Neural crest cell (in vitro differentiated cells): ENCODE measurements at regions not wholly inside any gene's neighbourhood (a gene's known extent, or its start where the extent isn't known, plus 50 kb on each side); places are given as distances from the start of the nearest gene placed in this dataset.

Source experiments
- DNase-seq: peaks from one replicate; pipeline ENCODE4 v3.0.0; 2021; ENCODE audit warnings: low read depth, mixed read lengths, low spot score
- H3K27ac Mint-ChIP-seq: one replicate; pipeline ENCODE4 v1.8.0; 2021; ENCODE audit warnings: mild to moderate bottlenecking, mixed read lengths; ENCODE audit not compliant: unreplicated experiment
- H3K27me3 Mint-ChIP-seq: 2 replicates; pipeline ENCODE4 v1.8.0; 2021; ENCODE audit warnings: low read depth, mild to moderate bottlenecking, mixed read lengths
- H3K36me3 Mint-ChIP-seq: 2 replicates; pipeline ENCODE4 v1.8.0; 2021; ENCODE audit warnings: low read depth, mild to moderate bottlenecking, mixed read lengths
- H3K4me1 Mint-ChIP-seq: 2 replicates; pipeline ENCODE4 v1.8.0; 2021; ENCODE audit warnings: mixed read lengths
- H3K4me3 Mint-ChIP-seq: one replicate; pipeline ENCODE4 v1.8.0; 2021; ENCODE audit warnings: mild to moderate bottlenecking, mixed read lengths
- H3K9me3 Mint-ChIP-seq: 2 replicates; pipeline ENCODE4 v1.8.0; 2021; ENCODE audit warnings: mixed read lengths
- CTCF ChIP-seq: fragments of 200-600 bp; sonication (generic); conservative IDR thresholded peaks from 2 replicates; pipeline ENCODE4 v1.5.0; 2021; ENCODE audit warnings: antibody characterized with exemption, mild to moderate bottlenecking

- no peaks in the 10 kb centered on the region for H3K9me3 Mint-ChIP-seq
- peaks cover 9% of the 10 kb centered on the region for H3K27me3 Mint-ChIP-seq
- no peak for DNase-seq
- no peaks in the 10 kb centered on the region for H3K4me1 Mint-ChIP-seq
- no peak overlapping the region for H3K4me3 Mint-ChIP-seq
- no peak for TF ChIP-seq CTCF
- H3K27ac Mint-ChIP-seq: no peak overlapping the region
- no peaks in the 10 kb centered on the region for H3K36me3 Mint-ChIP-seq
Measured at GRCh38 chr6:169885131-169885530, 133.7 kb downstream of the ERMARD start.

- no peak overlapping the region for H3K4me3 Mint-ChIP-seq
- peaks cover 13% of the 10 kb centered on the region for H3K27me3 Mint-ChIP-seq
- no peak for DNase-seq
- peak overlapping the region; percentile 24 for H3K27ac Mint-ChIP-seq
- H3K9me3 Mint-ChIP-seq: no peaks in the 10 kb centered on the region
- H3K36me3 Mint-ChIP-seq: no peaks in the 10 kb centered on the region
- no peaks in the 10 kb centered on the region for H3K4me1 Mint-ChIP-seq
- TF ChIP-seq CTCF: no peak
Measured at GRCh38 chr6:169884158-169884557, 132.7 kb downstream of the ERMARD start.

- H3K4me1 Mint-ChIP-seq: no peaks in the 10 kb centered on the region
- no peaks in the 10 kb centered on the region for H3K36me3 Mint-ChIP-seq
- H3K27ac Mint-ChIP-seq: no peak overlapping the region
- no peak for TF ChIP-seq CTCF
- DNase-seq: no peak
- no peaks in the 10 kb centered on the region for H3K9me3 Mint-ChIP-seq
- H3K4me3 Mint-ChIP-seq: no peak overlapping the region
- H3K27me3 Mint-ChIP-seq: peaks cover 17% of the 10 kb centered on the region
Measured at GRCh38 chr6:169883316-169883715, 131.9 kb downstream of the ERMARD start.

DNA sequence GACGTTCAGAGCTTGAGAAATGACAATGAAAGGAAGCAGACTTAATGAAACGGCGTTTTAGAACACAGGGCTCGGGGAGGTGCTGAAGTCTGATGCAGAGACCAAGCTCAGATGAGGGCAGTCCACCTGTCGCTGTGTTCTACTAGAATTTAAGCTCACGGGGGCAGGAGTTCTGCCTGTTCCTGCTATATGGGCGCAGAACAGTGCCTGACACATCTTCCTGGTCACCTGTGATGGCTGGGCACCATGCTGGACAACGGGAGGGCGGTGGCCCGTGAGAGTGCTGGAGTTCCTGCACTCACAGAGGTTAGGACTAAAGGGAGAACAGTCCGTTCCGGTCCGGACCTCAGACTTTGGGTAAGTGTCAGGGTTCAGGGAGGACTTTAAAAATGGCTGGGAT lies 130.6 kb downstream of the ERMARD start:
- Mint-ChIP-seq H3K9me3 (no peaks in the 10 kb centered on the region), H3K36me3 (no peaks in the 10 kb centered on the region), H3K4me3 (no peak overlapping the region), H3K27ac (no peak overlapping the region), H3K27me3 (peaks cover 17% of the 10 kb centered on the region), H3K4me1 (no peaks in the 10 kb centered on the region)
- TF ChIP-seq CTCF: no peak
- no peak for DNase-seq

GRCh38 chr6:169881398-169881797 lies 130.0 kb downstream of the ERMARD start:
- Mint-ChIP-seq H3K9me3 (no peaks in the 10 kb centered on the region), H3K27ac (no peak overlapping the region), H3K4me1 (no peaks in the 10 kb centered on the region), H3K36me3 (no peaks in the 10 kb centered on the region), H3K4me3 (no peak overlapping the region), H3K27me3 (peaks cover 21% of the 10 kb centered on the region)
- no peak for TF ChIP-seq CTCF
- no peak for DNase-seq

- peaks cover 5% of the 10 kb centered on the region for H3K9me3 Mint-ChIP-seq
- peaks cover 30% of the 10 kb centered on the region for H3K27me3 Mint-ChIP-seq
- H3K27ac Mint-ChIP-seq: no peak overlapping the region
- no peaks in the 10 kb centered on the region for H3K4me1 Mint-ChIP-seq
- peaks cover 3% of the 10 kb centered on the region for H3K36me3 Mint-ChIP-seq
- no peak for DNase-seq
- TF ChIP-seq CTCF: no peak
- H3K4me3 Mint-ChIP-seq: no peak overlapping the region
Measured at GRCh38 chr6:169880516-169880915, 129.1 kb downstream of the ERMARD start.
